Neuronal stem cell (in vitro differentiated cells): ENCODE measurements at regions not wholly inside any gene's neighbourhood (a gene's known extent, or its start where the extent isn't known, plus 50 kb on each side); places are given as distances from the start of the nearest gene placed in this dataset.

Source experiments
- DNase-seq: peaks from one replicate; pipeline ENCODE4 v3.0.0-alpha.2; 2013; ENCODE audit warnings: low spot score
- H2AFZ ChIP-seq: one replicate; pipeline ENCODE4 v1.6.1; 2013; ENCODE audit warnings: mild to moderate bottlenecking, low read length, inconsistent platforms
- H2AK5ac ChIP-seq: 2 replicates; pipeline ENCODE4 v1.6.1; 2013; ENCODE audit warnings: low read depth, mild to moderate bottlenecking, inconsistent platforms, low read length, moderate library complexity, mixed read lengths
- H2BK120ac ChIP-seq: 2 replicates; pipeline ENCODE4 v1.6.1; 2013; ENCODE audit warnings: low read depth, mild to moderate bottlenecking, inconsistent platforms, low read length, moderate library complexity, mixed read lengths
- H2BK12ac ChIP-seq: one replicate; pipeline ENCODE4 v1.6.1; 2013; ENCODE audit warnings: low read length, inconsistent platforms
- H2BK15ac ChIP-seq: 2 replicates; pipeline ENCODE4 v1.6.1; 2013; ENCODE audit warnings: mild to moderate bottlenecking, low read length, inconsistent platforms, mixed read lengths
- H2BK5ac ChIP-seq: one replicate; pipeline ENCODE4 v1.6.1; 2013; ENCODE audit warnings: inconsistent platforms, mild to moderate bottlenecking, low read length, moderate library complexity
- H3K14ac ChIP-seq: one replicate; pipeline ENCODE4 v1.6.1; 2013; ENCODE audit warnings: low read length, inconsistent platforms
- H3K18ac ChIP-seq: 2 replicates; pipeline ENCODE4 v1.6.1; 2013; ENCODE audit warnings: low read length, inconsistent platforms
- H3K23ac ChIP-seq: 2 replicates; pipeline ENCODE4 v1.6.1; 2013; ENCODE audit warnings: low read depth, mild to moderate bottlenecking, mixed read lengths, low read length, inconsistent platforms; ENCODE audit not compliant: poor library complexity
- H3K27ac ChIP-seq: replicated peaks from 3 replicates; pipeline ENCODE4 v1.5.1; 2013; ENCODE audit warnings: low read length, inconsistent platforms
- H3K27me3 ChIP-seq, 3 experiments: 2 replicates each; pipeline ENCODE4 v1.6.1; 2013; ENCODE audit warnings: low read length in 3 of 3, mild to moderate bottlenecking in 2 of 3, inconsistent platforms in 1 of 3, low read depth in 1 of 3, mixed read lengths in 1 of 3, moderate library complexity in 1 of 3; ENCODE audit not compliant: control insufficient read depth in 3 of 3, insufficient read depth in 3 of 3
- H3K36me3 ChIP-seq, 2 donors: replicated peaks in 1 of 2; 2 replicates each; pipeline ENCODE4 v1.6.1; 2013; ENCODE audit warnings: low read length in 2 of 2; ENCODE audit not compliant: control insufficient read depth in 2 of 2, insufficient read depth in 2 of 2
- H3K4ac ChIP-seq: 2 replicates; pipeline ENCODE4 v1.6.1; 2013; ENCODE audit warnings: inconsistent platforms, mild to moderate bottlenecking, low read length, moderate library complexity
- H3K4me1 ChIP-seq, 2 donors: 1 replicate in 1 of 2; 2 replicates in 1 of 2; pipeline ENCODE4 v1.6.1; 2013; ENCODE audit warnings: low read length in 2 of 2, low read depth in 1 of 2; ENCODE audit not compliant: control insufficient read depth in 2 of 2, insufficient read depth in 1 of 2
- H3K4me2 ChIP-seq: one replicate; pipeline ENCODE4 v1.6.1; 2013; ENCODE audit warnings: mild to moderate bottlenecking, low read length, inconsistent platforms; ENCODE audit not compliant: insufficient read depth, poor library complexity, severe bottlenecking
- H3K4me3 ChIP-seq, 2 donors: 2 replicates each; pipeline ENCODE4 v1.5.1; 2013; ENCODE audit warnings: low read length in 2 of 2, mild to moderate bottlenecking in 2 of 2, inconsistent platforms in 1 of 2, moderate library complexity in 1 of 2
- H3K79me1 ChIP-seq: one replicate; pipeline ENCODE4 v1.6.1; 2013; ENCODE audit warnings: low read depth, mild to moderate bottlenecking, inconsistent platforms, low read length, moderate library complexity
- H3K9ac ChIP-seq: one replicate; pipeline ENCODE4 v1.6.1; 2013; ENCODE audit warnings: mild to moderate bottlenecking, low read depth, low read length, inconsistent platforms; ENCODE audit not compliant: poor library complexity
- H3K9me3 ChIP-seq, 2 donors: replicated peaks in 1 of 2; 2 replicates each; pipeline versions ENCODE3 to v1.6.1; 2013; ENCODE audit warnings: low read length in 2 of 2, mild to moderate bottlenecking in 2 of 2, inconsistent platforms in 1 of 2, low read depth in 1 of 2, mixed read lengths in 1 of 2, moderate library complexity in 1 of 2; ENCODE audit not compliant: control insufficient read depth in 2 of 2, insufficient read depth in 1 of 2
- H4K8ac ChIP-seq: one replicate; pipeline ENCODE4 v1.6.1; 2013; ENCODE audit warnings: low read depth, mild to moderate bottlenecking, inconsistent platforms, low read length, moderate library complexity
- H4K91ac ChIP-seq: one replicate; pipeline ENCODE4 v1.6.1; 2013; ENCODE audit warnings: low read length, low read depth, mild to moderate bottlenecking, inconsistent platforms; ENCODE audit not compliant: poor library complexity
- WGBS, 2 donors: extraction: QIAGEN DNeasy Blood & Tissue Kit; methylation state at CpG; one replicate each; pipeline ENCODE4 v1.1.7; 2013; ENCODE audit warnings: missing lambda C conversion rate in 2 of 2, mixed read lengths in 1 of 2; ENCODE audit not compliant: insufficient read length in 2 of 2, insufficient replicate concordance in 1 of 2; ENCODE audit errors: extremely low coverage in 2 of 2; 5-methylcytosine and 5-hydroxymethylcytosine counted together

GRCh38 chr5:51047369-51047768 is 335.9 kb upstream of the ISL1 start:
- Histone ChIP-seq H2BK120ac (no peak overlapping the region), H3K4me2 (no peak overlapping the region), H4K91ac (no peak overlapping the region), H3K18ac (no peak overlapping the region), H3K4ac (no peak overlapping the region), H3K9ac (no peak overlapping the region), H3K36me3 (no peaks in the 10 kb centered on the region), H3K23ac (no peak overlapping the region), H2AK5ac (no peak overlapping the region), H2AFZ (no peak overlapping the region), H2BK12ac (no peak overlapping the region), H3K79me1 (no peaks in the 10 kb centered on the region), H3K14ac (no peak overlapping the region), H3K27ac (no peak overlapping the region), H3K9me3 (no peaks in the 10 kb centered on the region), H3K27me3 (no peaks in the 10 kb centered on the region), H2BK5ac (no peak overlapping the region), H3K4me3 (no peak overlapping the region), H3K4me1 (no peaks in the 10 kb centered on the region), H4K8ac (no peak overlapping the region), H2BK15ac (no peak overlapping the region)
- DNase-seq: no peak
- no CpG with 5 or more reads among the region's 4 CpGs for WGBS, 2 donors

- Histone ChIP-seq H3K27me3 (no peaks in the 10 kb centered on the region), H3K79me1 (no peaks in the 10 kb centered on the region), H2BK15ac (no peak overlapping the region), H2BK120ac (no peak overlapping the region), H3K4me2 (no peak overlapping the region), H4K8ac (no peak overlapping the region), H4K91ac (no peak overlapping the region), H3K9me3 (no peaks in the 10 kb centered on the region), H3K36me3 (no peaks in the 10 kb centered on the region), H2BK12ac (no peak overlapping the region), H3K9ac (no peak overlapping the region), H3K23ac (no peak overlapping the region), H3K14ac (no peak overlapping the region), H2AK5ac (no peak overlapping the region), H3K4me1 (no peaks in the 10 kb centered on the region), H3K4ac (no peak overlapping the region), H2AFZ (no peak overlapping the region), H3K4me3 (no peak overlapping the region), H3K27ac (no peak overlapping the region), H2BK5ac (no peak overlapping the region), H3K18ac (no peak overlapping the region)
- no peak for DNase-seq
- no CpG with 5 or more reads among the region's 2 CpGs for WGBS, 2 donors
These were observed 329.9 kb upstream of the ISL1 start for GRCh38 chr5:51053361-51053760.

DNA sequence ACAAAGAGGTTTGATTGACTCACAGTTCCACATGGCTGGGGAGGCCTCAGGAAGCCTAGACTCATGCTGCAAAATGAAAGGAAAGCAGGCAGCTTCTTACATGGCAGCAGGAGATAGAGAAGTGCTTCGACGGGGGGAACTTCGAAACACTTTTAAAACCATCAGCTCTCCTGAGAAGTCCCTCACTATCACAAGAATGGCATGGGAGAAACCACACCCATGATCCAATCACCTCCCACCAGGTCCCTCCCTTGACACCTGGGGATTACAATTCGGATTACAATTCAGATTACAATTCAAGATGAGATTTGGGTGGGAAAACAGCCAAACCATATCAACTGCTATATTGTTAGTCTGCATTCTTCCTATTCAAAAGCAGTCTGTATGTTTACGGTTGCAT is 322.3 kb upstream of the ISL1 start:
- no peak overlapping the region for H3K23ac ChIP-seq
- peaks cover 0 to 2% of the 10 kb centered on the region in 2 donors for H3K9me3 ChIP-seq
- no peaks in the 10 kb centered on the region for H3K4me1 ChIP-seq
- no peak overlapping the region for H2BK5ac ChIP-seq
- H3K79me1 ChIP-seq: no peaks in the 10 kb centered on the region
- no peak overlapping the region for H4K8ac ChIP-seq
- no peak overlapping the region for H3K14ac ChIP-seq
- no peaks in the 10 kb centered on the region for H3K36me3 ChIP-seq
- no peak overlapping the region for H2BK15ac ChIP-seq
- no peak overlapping the region for H3K4ac ChIP-seq
- no peak overlapping the region for H2AFZ ChIP-seq
- H2AK5ac ChIP-seq: no peak overlapping the region
- H3K4me2 ChIP-seq: no peak overlapping the region
- H3K18ac ChIP-seq: no peak overlapping the region
- H3K4me3 ChIP-seq: no peak overlapping the region
- no peak overlapping the region for H3K27ac ChIP-seq
- no peak overlapping the region for H2BK12ac ChIP-seq
- no peak overlapping the region for H3K9ac ChIP-seq
- H4K91ac ChIP-seq: no peak overlapping the region
- H2BK120ac ChIP-seq: no peak overlapping the region
- WGBS, 2 donors: no CpG with 5 or more reads among the region's 5 CpGs
- H3K27me3 ChIP-seq: no peaks in the 10 kb centered on the region
- no peak for DNase-seq

- H2AK5ac ChIP-seq: no peak overlapping the region
- H2BK5ac ChIP-seq: no peak overlapping the region
- H2BK120ac ChIP-seq: no peak overlapping the region
- H3K27ac ChIP-seq: no peak overlapping the region
- H3K23ac ChIP-seq: no peak overlapping the region
- no CpG with 5 or more reads among the region's 5 CpGs for WGBS, 2 donors
- no peaks in the 10 kb centered on the region for H3K79me1 ChIP-seq
- H2BK15ac ChIP-seq: no peak overlapping the region
- H3K4ac ChIP-seq: no peak overlapping the region
- no peak overlapping the region for H3K9ac ChIP-seq
- no peak overlapping the region for H2AFZ ChIP-seq
- peaks cover 0 to 2% (median 0%) of the 10 kb centered on the region in 3 experiments for H3K27me3 ChIP-seq
- no peak overlapping the region for H4K91ac ChIP-seq
- no peak overlapping the region for H3K4me2 ChIP-seq
- no peak overlapping the region for H3K4me3 ChIP-seq
- no peak overlapping the region for H2BK12ac ChIP-seq
- no peak for DNase-seq
- no peaks in the 10 kb centered on the region for H3K4me1 ChIP-seq
- no peak overlapping the region for H4K8ac ChIP-seq
- no peaks in the 10 kb centered on the region for H3K36me3 ChIP-seq
- H3K14ac ChIP-seq: peak overlapping the region; percentile 47
- H3K18ac ChIP-seq: no peak overlapping the region
- peaks cover 0 to 3% of the 10 kb centered on the region in 2 donors for H3K9me3 ChIP-seq
These were observed 310.3 kb upstream of the ISL1 start for GRCh38 chr5:51072937-51073336.
